Skeletal muscle cell (primary cell): ENCODE measurements at regions not wholly inside any gene's neighbourhood (a gene's known extent, or its start where the extent isn't known, plus 50 kb on each side); places are given as distances from the start of the nearest gene placed in this dataset.
"Not testable (repeated sequence)": the region's sequence is repeated elsewhere in the genome, so short reads cannot be mapped to it uniquely, and the experiment has no call there.

Source experiments
- DNase-seq: peaks from one replicate; pipeline ENCODE4 v3.0.0-alpha.2; 2010; ENCODE audit warnings: low read depth
- H3K4me3 ChIP-seq: 2 replicates; pipeline ENCODE4 v1.5.1; 2011; ENCODE audit warnings: low read depth, mild to moderate bottlenecking, control low read depth, low read length, moderate library complexity

GRCh38 chr4:22573198-22573597 lies 57.3 kb upstream of the ADGRA3 start:
- no peak for DNase-seq

GRCh38 chr4:22573641-22574040 lies 57.8 kb upstream of the ADGRA3 start:
- no peak for DNase-seq
- no peak overlapping the region for H3K4me3 ChIP-seq

More at GRCh38 chr4:22573198-22573597, 57.3 kb upstream of the ADGRA3 start:
- H3K4me3 ChIP-seq = no peak overlapping the region

GRCh38 chr4:22574424-22574823 lies 58.6 kb upstream of the ADGRA3 start:
- no peak overlapping the region for H3K4me3 ChIP-seq
- no peak for DNase-seq

GRCh38 chr4:22574880-22575279 lies 59.0 kb upstream of the ADGRA3 start:
- DNase-seq = no peak
- H3K4me3 ChIP-seq = no peak overlapping the region

GRCh38 chr4:22587253-22587652 lies 71.4 kb upstream of the ADGRA3 start:
- H3K4me3 ChIP-seq = no peak overlapping the region
- DNase-seq = no peak

DNA sequence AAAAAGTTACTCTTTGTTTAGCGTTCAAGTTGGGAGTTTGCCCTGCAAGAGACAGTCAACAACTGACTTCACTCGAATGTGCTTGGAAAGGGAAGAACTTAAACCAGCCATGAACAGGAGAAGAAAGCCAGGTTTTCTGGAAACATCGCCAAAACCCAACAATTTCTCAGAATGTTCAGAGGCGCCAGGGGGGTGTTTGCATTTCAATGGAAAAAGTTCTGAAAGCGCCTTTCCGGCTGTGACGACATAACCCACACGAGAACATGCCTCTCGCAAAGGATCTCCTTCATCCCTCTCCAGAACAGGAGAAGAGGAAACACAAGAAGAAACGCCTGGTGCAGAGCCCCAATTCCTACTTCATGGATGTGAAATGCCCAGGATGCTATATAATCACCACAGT lies 78.1 kb upstream of the ADGRA3 start:
- DNase-seq = no peak
- no peak overlapping the region for H3K4me3 ChIP-seq

GRCh38 chr4:22595684-22596083 lies 79.8 kb upstream of the ADGRA3 start:
- no peak overlapping the region for H3K4me3 ChIP-seq
- DNase-seq = no peak

DNA sequence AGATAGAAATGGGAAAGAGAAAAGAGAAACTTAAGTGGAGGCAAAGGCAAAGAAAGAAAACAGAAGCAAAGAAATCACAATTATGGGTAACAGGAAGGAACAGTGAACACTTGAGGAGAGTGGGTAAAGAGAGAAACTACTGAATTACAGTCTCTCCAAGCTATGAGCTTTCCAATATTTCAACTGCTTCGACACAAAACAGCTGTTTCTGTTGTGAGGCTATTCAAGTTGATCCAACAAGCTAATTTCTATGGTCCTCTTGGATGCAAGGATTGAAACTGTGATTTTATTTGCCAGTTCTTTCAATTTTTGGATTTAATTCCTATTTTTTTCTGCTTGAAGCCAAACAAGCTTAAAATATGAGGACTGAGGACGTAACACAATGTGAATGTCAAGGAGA lies 80.5 kb upstream of the ADGRA3 start:
- no peak for DNase-seq
- no peak overlapping the region for H3K4me3 ChIP-seq

DNA sequence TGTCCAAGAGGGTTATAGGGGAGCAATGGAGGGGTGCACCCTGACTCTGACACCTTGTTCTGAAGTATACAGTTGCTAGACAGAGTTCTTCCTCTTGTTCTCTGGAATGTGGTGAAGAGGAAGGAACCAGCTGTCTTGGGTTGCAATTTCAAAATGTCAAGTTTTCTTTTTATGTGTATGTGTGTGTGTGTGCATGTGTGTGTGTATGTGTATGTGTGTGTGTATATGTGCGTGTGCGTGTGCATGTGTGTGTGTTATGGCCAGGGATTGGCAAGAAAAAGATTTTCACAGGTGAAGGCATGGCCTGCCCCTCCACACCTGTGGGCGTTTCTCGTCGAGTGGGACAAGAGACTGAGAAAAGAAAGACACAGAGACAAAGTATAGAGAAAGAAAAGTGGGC lies 81.6 kb upstream of the ADGRA3 start:
- no peak for DNase-seq
- H3K4me3 ChIP-seq = no peak overlapping the region

GRCh38 chr4:22598113-22599047 lies 82.5 kb upstream of the ADGRA3 start:
- not testable (repeated sequence) for H3K4me3 ChIP-seq, DNase-seq

GRCh38 chr4:22599228-22599928 lies 83.5 kb upstream of the ADGRA3 start:
- not testable (repeated sequence) for H3K4me3 ChIP-seq, DNase-seq

GRCh38 chr4:22599929-22600432 lies 84.1 kb upstream of the ADGRA3 start:
- DNase-seq, H3K4me3 ChIP-seq: not testable (repeated sequence)

GRCh38 chr4:22601638-22602037 lies 85.8 kb upstream of the ADGRA3 start:
- not testable (repeated sequence) for DNase-seq, H3K4me3 ChIP-seq

- H3K4me3 ChIP-seq = no peak overlapping the region
- peak; percentile 1 for DNase-seq
These were observed 85.4 kb upstream of the GBA3 start for GRCh38 chr4:22607382-22607781.

GRCh38 chr4:22609951-22610525 lies 82.7 kb upstream of the GBA3 start:
- not testable (repeated sequence) for DNase-seq, H3K4me3 ChIP-seq

- no peak overlapping the region for H3K4me3 ChIP-seq
- DNase-seq = no peak
These were observed 78.6 kb upstream of the GBA3 start for GRCh38 chr4:22614114-22614513.

DNA sequence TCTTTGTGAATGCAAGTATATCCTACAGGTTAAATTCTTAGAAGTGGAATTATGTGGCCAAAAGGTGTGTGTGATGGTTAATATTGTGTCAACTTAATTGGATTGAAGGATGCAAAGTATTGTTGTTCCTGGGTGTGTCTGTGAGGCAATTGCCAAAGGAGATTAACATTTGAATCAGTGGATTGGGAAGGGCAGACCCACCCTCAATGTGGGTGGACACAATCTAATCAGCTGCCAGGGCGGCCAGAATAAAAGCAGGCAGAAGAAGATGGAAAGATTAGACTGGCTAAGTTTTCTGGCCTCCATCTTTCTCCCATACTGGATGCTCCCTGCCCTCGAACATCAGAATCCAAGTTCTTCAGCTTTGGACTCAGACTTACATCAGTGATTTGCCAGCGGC lies 76.2 kb upstream of the GBA3 start:
- no peak for DNase-seq
- H3K4me3 ChIP-seq = no peak overlapping the region

DNA sequence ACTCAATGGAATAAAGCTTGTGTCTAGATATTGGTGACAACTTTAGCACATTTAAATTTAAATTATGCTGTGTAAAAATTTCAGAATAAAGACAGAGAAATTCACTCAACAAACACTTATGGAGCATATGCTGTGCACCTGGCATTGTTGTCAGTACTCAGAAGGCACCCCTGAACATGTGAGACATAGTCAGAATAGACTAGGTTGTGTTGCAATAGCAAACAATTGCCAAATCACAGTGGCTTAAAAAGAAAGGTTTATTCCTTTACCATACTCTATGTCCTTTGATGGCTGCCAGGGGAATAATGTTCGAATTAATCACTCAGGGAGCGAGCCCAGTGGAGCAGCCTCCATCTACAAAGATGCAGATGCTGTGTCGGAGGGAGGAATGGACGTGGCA lies 72.6 kb upstream of the GBA3 start:
- not testable (repeated sequence) for DNase-seq, H3K4me3 ChIP-seq

GRCh38 chr4:22621970-22622369 lies 70.8 kb upstream of the GBA3 start:
- H3K4me3 ChIP-seq, DNase-seq: not testable (repeated sequence)

GRCh38 chr4:22624002-22624401 lies 68.7 kb upstream of the GBA3 start:
- DNase-seq, H3K4me3 ChIP-seq: not testable (repeated sequence)
